Lower leg skin (tissue), 3 donors: ENCODE measurements at regions not wholly inside any gene's neighbourhood (a gene's known extent, or its start where the extent isn't known, plus 50 kb on each side); places are given as distances from the start of the nearest gene placed in this dataset.

ENCODE experiments used
- CTCF ChIP-seq, 3 donors: fragments of 450-650 bp; IDR thresholded peaks; one replicate each; pipeline ENCODE4 v1.5.1; 2016; ENCODE audit warnings: antibody characterized with exemption in 3 of 3, mild to moderate bottlenecking in 3 of 3, moderate library complexity in 2 of 3
- POLR2A ChIP-seq, 2 donors: fragments of 450-650 bp; IDR thresholded peaks; one replicate each; pipeline ENCODE4 v1.6.1; 2016 to 2017; ENCODE audit warnings: antibody characterized with exemption in 2 of 2, mild to moderate bottlenecking in 1 of 2, moderate library complexity in 1 of 2

GRCh38 chr4:32226204-32226603 is 1506.0 kb downstream of the PCDH7 start:
- TF ChIP-seq CTCF (IDR thresholded peaks at IDR 0.05) (no peak), POLR2A (IDR thresholded peaks at IDR 0.05) (no peak)
